IPS DF 4.7 (cell line): ENCODE measurements at regions not wholly inside any gene's neighbourhood (a gene's known extent, or its start where the extent isn't known, plus 50 kb on each side); places are given as distances from the start of the nearest gene placed in this dataset.
"Not testable (repeated sequence)": the region's sequence is repeated elsewhere in the genome, so short reads cannot be mapped to it uniquely, and the experiment has no call there.

Experiments
- DNase-seq: peaks from one replicate; pipeline ENCODE4 v3.0.0-alpha.2; 2013; ENCODE audit warnings: low spot score; ENCODE audit errors: extremely low read depth

GRCh38 chr14:71240171-71240570 is 332.9 kb downstream of the PCNX1 start:
- no peak for DNase-seq

GRCh38 chr14:71240866-71241520 is 333.7 kb downstream of the PCNX1 start:
- DNase-seq = no peak

GRCh38 chr14:71242237-71242748 is 335.0 kb downstream of the PCNX1 start:
- no peak for DNase-seq

- no peak for DNase-seq
Measured at GRCh38 chr14:71243697-71244096, 336.4 kb downstream of the PCNX1 start.

- no peak for DNase-seq
Measured at GRCh38 chr14:71244341-71244740, 337.1 kb downstream of the PCNX1 start.

- DNase-seq = no peak
Measured at GRCh38 chr14:71245659-71246361, 338.6 kb downstream of the PCNX1 start.

- no peak for DNase-seq
Measured at GRCh38 chr14:71246539-71246938, 339.3 kb downstream of the PCNX1 start.

GRCh38 chr14:71247106-71247505 is 339.8 kb downstream of the PCNX1 start:
- no peak for DNase-seq

- no peak for DNase-seq
Measured at GRCh38 chr14:71248194-71248593, 340.9 kb downstream of the PCNX1 start.

GRCh38 chr14:71250347-71250746 is 343.1 kb downstream of the PCNX1 start:
- DNase-seq = no peak

- DNase-seq = no peak
Measured at GRCh38 chr14:71250791-71251190, 343.5 kb downstream of the PCNX1 start.

- DNase-seq = not testable (repeated sequence)
Measured at GRCh38 chr14:71254091-71254719, 346.9 kb downstream of the PCNX1 start.

GRCh38 chr14:71261206-71261605 is 353.9 kb downstream of the PCNX1 start:
- DNase-seq = no peak

GRCh38 chr14:71262441-71262840 is 355.2 kb downstream of the PCNX1 start:
- DNase-seq = no peak

- no peak for DNase-seq
Measured at GRCh38 chr14:71264260-71264659, 357.0 kb downstream of the PCNX1 start.

- no peak for DNase-seq
Measured at GRCh38 chr14:71267007-71267513, 359.8 kb downstream of the PCNX1 start.

- no peak for DNase-seq
Measured at GRCh38 chr14:71267691-71268090, 360.4 kb downstream of the PCNX1 start.

- no peak for DNase-seq
Measured at GRCh38 chr14:71270111-71270510, 362.9 kb downstream of the PCNX1 start.

GRCh38 chr14:71271166-71271945 is 364.1 kb downstream of the PCNX1 start:
- DNase-seq = no peak

GRCh38 chr14:71273366-71273765 is 366.1 kb downstream of the PCNX1 start:
- DNase-seq = no peak

- DNase-seq = no peak
Measured at GRCh38 chr14:71284048-71284447, 376.8 kb downstream of the PCNX1 start.
